WTC11 (cell line): ENCODE measurements at regions not wholly inside any gene's neighbourhood (a gene's known extent, or its start where the extent isn't known, plus 50 kb on each side); places are given as distances from the start of the nearest gene placed in this dataset.

ENCODE experiments used
- ATAC-seq: fragments of 200-7000 bp; cut with Tn5 transposase; 2 replicates; pipeline ENCODE4 v1.10.0; 2021; ENCODE audit warnings: mild to moderate bottlenecking, moderate library complexity
- CTCF ChIA-PET: fragments of 300-600 bp; sonication (Branson Sonifier 250); formaldehyde crosslinking; loops from one replicate; lab custom pipeline; 2021; ENCODE audit warnings: antibody characterized with exemption; lab: Charles Lee
- POLR2A ChIA-PET: fragments of 350-600 bp; sonication (Branson Sonifier 250); formaldehyde crosslinking; loops from one replicate; lab custom pipeline; 2021; ENCODE audit warnings: antibody characterized with exemption; lab: Charles Lee
- DNase-seq: peaks from one replicate; pipeline ENCODE4 v3.0.0; 2021; ENCODE audit warnings: low spot score
- H3K27ac Mint-ChIP-seq: 2 replicates; pipeline ENCODE4 v1.8.0; 2021; ENCODE audit warnings: mixed read lengths
- H3K27me3 Mint-ChIP-seq: 2 replicates; pipeline ENCODE4 v1.8.0; 2021; ENCODE audit warnings: low read depth, mild to moderate bottlenecking, moderate library complexity, mixed read lengths
- H3K36me3 Mint-ChIP-seq: 2 replicates; pipeline ENCODE4 v1.8.0; 2021; ENCODE audit warnings: mixed read lengths
- H3K4me1 Mint-ChIP-seq: 2 replicates; pipeline ENCODE4 v1.8.0; 2022; ENCODE audit warnings: mixed read lengths
- H3K4me3 Mint-ChIP-seq: 2 replicates; pipeline ENCODE4 v1.8.0; 2021; ENCODE audit warnings: mild to moderate bottlenecking, moderate library complexity, mixed read lengths
- H3K9me3 Mint-ChIP-seq: 2 replicates; pipeline ENCODE4 v1.8.0; 2021; ENCODE audit warnings: mixed read lengths
- ATF1 ChIP-seq: sonication (generic); formaldehyde crosslinking; IDR thresholded peaks from 2 replicates; pipeline ENCODE4 v1.8.1; 2023; ENCODE audit warnings: mild to moderate bottlenecking, moderate library complexity, missing genetic modification reagents
- CREB1 ChIP-seq: sonication (generic); formaldehyde crosslinking; IDR thresholded peaks from 2 replicates; pipeline ENCODE4 v1.8.0; 2023; ENCODE audit warnings: mild to moderate bottlenecking, missing genetic modification reagents
- ELF4 ChIP-seq: sonication (generic); formaldehyde crosslinking; IDR thresholded peaks from 2 replicates; pipeline ENCODE4 v1.8.1; 2022; ENCODE audit warnings: low read depth, mild to moderate bottlenecking, moderate library complexity, missing genetic modification reagents
- ETV6 ChIP-seq: sonication (generic); formaldehyde crosslinking; IDR thresholded peaks from 2 replicates; pipeline ENCODE4 v1.8.1; 2022; ENCODE audit warnings: mild to moderate bottlenecking, missing genetic modification reagents
- GABPB1 ChIP-seq: sonication (generic); formaldehyde crosslinking; IDR thresholded peaks from 2 replicates; pipeline ENCODE4 v1.8.1; 2023; ENCODE audit warnings: mild to moderate bottlenecking, missing genetic modification reagents
- GTF2I ChIP-seq: fragments of 250-450 bp; sonication (Bioruptor Pico); conservative IDR thresholded peaks from 2 replicates; pipeline ENCODE4 v1.4.0; 2021; ENCODE audit warnings: mild to moderate bottlenecking
- IRF2 ChIP-seq: sonication (generic); formaldehyde crosslinking; IDR thresholded peaks from 2 replicates; pipeline ENCODE4 v1.8.0; 2022; ENCODE audit warnings: low read depth, missing genetic modification reagents, borderline replicate concordance
- JAZF1 ChIP-seq: fragments of 250-450 bp; sonication (Bioruptor Pico); IDR thresholded peaks from 2 replicates; pipeline ENCODE4 v1.9.0; 2021; ENCODE audit warnings: moderate library complexity, mild to moderate bottlenecking, inconsistent platforms
- MXD4 ChIP-seq: fragments of 250-450 bp; sonication (Bioruptor Pico); IDR thresholded peaks from 2 replicates; pipeline ENCODE4 v1.8.0; 2021; ENCODE audit warnings: mild to moderate bottlenecking, moderate library complexity, borderline replicate concordance
- RELA ChIP-seq: sonication (generic); formaldehyde crosslinking; IDR thresholded peaks from 2 replicates; pipeline ENCODE4 v1.8.1; 2022; ENCODE audit warnings: missing genetic modification reagents, mild to moderate bottlenecking, borderline replicate concordance
- TCF7 ChIP-seq: sonication (generic); formaldehyde crosslinking; IDR thresholded peaks from 2 replicates; pipeline ENCODE4 v1.8.0; 2022; ENCODE audit warnings: mild to moderate bottlenecking, low read depth, missing genetic modification reagents, moderate library complexity
- TP53 ChIP-seq: sonication (generic); formaldehyde crosslinking; IDR thresholded peaks from 2 replicates; pipeline ENCODE4 v1.8.1; 2023; ENCODE audit warnings: mild to moderate bottlenecking, missing genetic modification reagents
- ZNF121 ChIP-seq: sonication (generic); formaldehyde crosslinking; IDR thresholded peaks from 2 replicates; pipeline ENCODE4 v1.8.0; 2023; ENCODE audit warnings: missing genetic modification reagents
- ZNF219 ChIP-seq: sonication (generic); formaldehyde crosslinking; IDR thresholded peaks from 2 replicates; pipeline ENCODE4 v1.8.0; 2023; ENCODE audit warnings: missing genetic modification reagents, mild to moderate bottlenecking, borderline replicate concordance
- ZNF232 ChIP-seq: sonication (generic); formaldehyde crosslinking; IDR thresholded peaks from 2 replicates; pipeline ENCODE4 v1.8.0; 2022; ENCODE audit warnings: mild to moderate bottlenecking, missing genetic modification reagents
- TF ChIP-seq, protein P1 (sequence below): fragments of 250-450 bp; sonication (Bioruptor Pico); IDR thresholded peaks from 2 replicates; pipeline ENCODE4 v1.9.0; 2021; ENCODE audit warnings: moderate library complexity, mild to moderate bottlenecking, inconsistent platforms, borderline replicate concordance
- TF ChIP-seq, protein P2 (sequence below): sonication (generic); formaldehyde crosslinking; IDR thresholded peaks from 2 replicates; pipeline ENCODE4 v1.8.0; 2023; ENCODE audit warnings: missing genetic modification reagents
- TF ChIP-seq, protein P3 (sequence below): sonication (generic); formaldehyde crosslinking; IDR thresholded peaks from 2 replicates; pipeline ENCODE4 v1.8.1; 2022; ENCODE audit warnings: mild to moderate bottlenecking, moderate library complexity, missing genetic modification reagents
- TF ChIP-seq, protein P4 (sequence below): sonication (generic); formaldehyde crosslinking; IDR thresholded peaks from 2 replicates; pipeline ENCODE4 v1.8.1; 2022; ENCODE audit warnings: mild to moderate bottlenecking, missing genetic modification reagents, moderate library complexity, borderline replicate concordance
- TF ChIP-seq, protein P5 (sequence below): sonication (generic); formaldehyde crosslinking; IDR thresholded peaks from 2 replicates; pipeline ENCODE4 v1.8.0; 2022; ENCODE audit warnings: mild to moderate bottlenecking, missing genetic modification reagents
- TF ChIP-seq, protein P6 (sequence below): sonication (generic); formaldehyde crosslinking; IDR thresholded peaks from 2 replicates; pipeline ENCODE4 v1.8.1; 2023; ENCODE audit warnings: mild to moderate bottlenecking, missing genetic modification reagents, moderate library complexity

DNA sequence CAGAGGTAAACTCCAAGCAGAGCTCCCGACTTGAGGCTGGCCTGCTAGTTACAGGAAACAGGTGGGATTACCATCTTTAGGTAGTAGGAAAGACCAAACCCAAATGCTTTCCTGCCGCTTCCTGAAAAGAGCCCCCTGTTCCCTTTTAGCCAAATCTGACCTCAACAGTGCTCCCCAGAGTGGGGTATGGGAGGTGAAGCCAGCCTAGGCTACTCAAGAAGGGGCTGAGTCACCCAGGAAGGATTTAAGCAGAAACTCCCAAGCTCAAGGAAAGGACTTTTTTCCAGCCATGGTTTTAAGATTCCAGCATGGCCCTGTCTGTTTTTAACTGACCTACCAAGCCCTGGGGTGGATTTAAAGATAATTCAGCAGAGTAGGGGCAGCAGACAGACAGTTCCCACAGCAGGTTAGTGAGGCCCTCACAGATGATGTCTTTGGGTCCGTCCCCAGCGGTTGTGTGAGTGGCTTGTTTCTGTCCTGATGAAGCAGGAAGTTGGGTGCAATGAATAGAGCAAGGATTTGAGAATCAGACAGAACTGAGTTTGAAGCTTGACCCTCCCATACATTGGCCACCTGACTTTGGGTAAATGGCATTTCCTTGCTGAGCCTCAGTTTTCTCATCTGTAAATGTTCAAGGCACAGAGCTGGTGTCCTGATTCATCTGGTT, 76.9 kb upstream of the MAFB start:
- CTCF ChIA-PET: interaction anchor here (1.0 to 2.3 kb wide), 4 partner anchors 24 to 180 kb away, joined by 3 to 7 read pairs (median 5); no protein-coding TSS in a partner anchor
- ATAC-seq (no peak), DNase-seq (no peak)
- Mint-ChIP-seq H3K36me3 (no peaks in the 10 kb centered on the region), H3K4me3 (no peak overlapping the region), H3K9me3 (0 out of 2 replicates have a peak, but pooled peaks cover under 1% of the 10 kb centered on the region), H3K27ac (no peak overlapping the region), H3K27me3 (no peaks in the 10 kb centered on the region), H3K4me1 (peaks cover 55% of the 10 kb centered on the region)
- TF ChIP-seq ATF1 (CRISPR knock-in tag) (no peak), TP53 (CRISPR knock-in tag) (no peak), JAZF1 (CRISPR knock-in tag) (no peak), RELA (CRISPR knock-in tag) (no peak), ZNF219 (no peak), TCF7 (no peak), IRF2 (CRISPR knock-in tag) (no peak), MXD4 (CRISPR knock-in tag) (no peak), ELF4 (CRISPR knock-in tag) (no peak), ZNF121 (CRISPR knock-in tag) (no peak), GABPB1 (CRISPR knock-in tag) (no peak), ETV6 (CRISPR knock-in tag) (no peak), CREB1 (no peak)
- TF ChIP-seq, protein P1, sequence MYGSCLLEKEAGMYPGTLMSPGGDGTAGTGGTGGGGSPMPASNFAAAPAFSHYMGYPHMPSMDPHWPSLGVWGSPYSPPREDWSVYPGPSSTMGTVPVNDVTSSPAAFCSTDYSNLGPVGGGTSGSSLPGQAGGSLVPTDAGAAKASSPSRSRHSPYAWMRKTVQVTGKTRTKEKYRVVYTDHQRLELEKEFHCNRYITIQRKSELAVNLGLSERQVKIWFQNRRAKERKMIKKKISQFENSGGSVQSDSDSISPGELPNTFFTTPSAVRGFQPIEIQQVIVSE (CRISPR knock-in tag): no peak
- TF ChIP-seq, protein P2, sequence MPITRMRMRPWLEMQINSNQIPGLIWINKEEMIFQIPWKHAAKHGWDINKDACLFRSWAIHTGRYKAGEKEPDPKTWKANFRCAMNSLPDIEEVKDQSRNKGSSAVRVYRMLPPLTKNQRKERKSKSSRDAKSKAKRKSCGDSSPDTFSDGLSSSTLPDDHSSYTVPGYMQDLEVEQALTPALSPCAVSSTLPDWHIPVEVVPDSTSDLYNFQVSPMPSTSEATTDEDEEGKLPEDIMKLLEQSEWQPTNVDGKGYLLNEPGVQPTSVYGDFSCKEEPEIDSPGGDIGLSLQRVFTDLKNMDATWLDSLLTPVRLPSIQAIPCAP: no peak
- TF ChIP-seq, protein P3, sequence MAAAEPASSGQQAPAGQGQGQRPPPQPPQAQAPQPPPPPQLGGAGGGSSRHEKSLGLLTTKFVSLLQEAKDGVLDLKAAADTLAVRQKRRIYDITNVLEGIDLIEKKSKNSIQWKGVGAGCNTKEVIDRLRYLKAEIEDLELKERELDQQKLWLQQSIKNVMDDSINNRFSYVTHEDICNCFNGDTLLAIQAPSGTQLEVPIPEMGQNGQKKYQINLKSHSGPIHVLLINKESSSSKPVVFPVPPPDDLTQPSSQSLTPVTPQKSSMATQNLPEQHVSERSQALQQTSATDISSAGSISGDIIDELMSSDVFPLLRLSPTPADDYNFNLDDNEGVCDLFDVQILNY (CRISPR knock-in tag): no peak
- TF ChIP-seq, protein P4, sequence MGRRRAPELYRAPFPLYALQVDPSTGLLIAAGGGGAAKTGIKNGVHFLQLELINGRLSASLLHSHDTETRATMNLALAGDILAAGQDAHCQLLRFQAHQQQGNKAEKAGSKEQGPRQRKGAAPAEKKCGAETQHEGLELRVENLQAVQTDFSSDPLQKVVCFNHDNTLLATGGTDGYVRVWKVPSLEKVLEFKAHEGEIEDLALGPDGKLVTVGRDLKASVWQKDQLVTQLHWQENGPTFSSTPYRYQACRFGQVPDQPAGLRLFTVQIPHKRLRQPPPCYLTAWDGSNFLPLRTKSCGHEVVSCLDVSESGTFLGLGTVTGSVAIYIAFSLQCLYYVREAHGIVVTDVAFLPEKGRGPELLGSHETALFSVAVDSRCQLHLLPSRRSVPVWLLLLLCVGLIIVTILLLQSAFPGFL (CRISPR knock-in tag): no peak
- TF ChIP-seq, protein P5, sequence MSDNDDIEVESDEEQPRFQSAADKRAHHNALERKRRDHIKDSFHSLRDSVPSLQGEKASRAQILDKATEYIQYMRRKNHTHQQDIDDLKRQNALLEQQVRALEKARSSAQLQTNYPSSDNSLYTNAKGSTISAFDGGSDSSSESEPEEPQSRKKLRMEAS (CRISPR knock-in tag): no peak
- POLR2A ChIA-PET: no interaction called here

DNA sequence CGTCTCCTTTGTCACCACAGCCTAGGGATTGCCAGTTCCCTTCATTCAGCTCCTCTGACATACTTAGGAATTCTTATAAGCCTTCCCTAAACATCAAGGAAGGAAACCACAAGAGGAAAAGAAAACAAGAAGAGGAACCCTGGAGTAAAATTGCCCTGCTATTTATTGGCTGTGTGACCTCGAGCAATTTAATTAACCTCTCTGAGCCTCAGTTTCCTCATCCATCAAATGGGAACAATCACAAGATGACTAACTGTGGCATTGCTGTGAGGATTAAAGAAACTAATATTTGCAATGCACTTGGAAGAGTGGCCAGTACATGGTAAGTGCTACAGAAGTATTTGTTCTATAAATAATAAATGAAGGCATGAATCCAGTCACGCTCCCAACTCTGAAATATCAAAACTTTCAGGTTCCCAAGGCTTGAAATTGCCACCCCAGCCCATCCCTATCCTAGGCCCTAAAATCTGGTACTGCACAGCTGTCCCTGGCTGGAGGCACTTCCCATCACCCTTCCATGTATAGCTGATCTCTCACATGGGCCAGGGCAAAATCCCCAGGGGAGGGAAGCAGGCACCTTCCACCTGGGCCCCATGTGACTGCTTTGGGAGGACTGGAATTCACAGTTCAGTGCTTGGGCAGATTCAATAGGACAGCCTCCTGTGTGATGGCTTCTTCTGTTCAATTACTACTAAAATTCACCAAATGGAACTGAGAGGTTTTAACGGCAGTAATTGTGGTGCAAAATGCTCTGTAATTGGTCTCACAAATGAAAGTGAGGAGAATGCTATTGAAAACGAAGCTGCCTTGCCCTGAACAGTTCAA, 78.0 kb upstream of the MAFB start:
- H3K36me3 Mint-ChIP-seq: no peaks in the 10 kb centered on the region
- no peak for DNase-seq
- TF ChIP-seq GTF2I (CRISPR knock-in tag): no peak
- no peak for TF ChIP-seq ZNF232
- TF ChIP-seq, protein P6, sequence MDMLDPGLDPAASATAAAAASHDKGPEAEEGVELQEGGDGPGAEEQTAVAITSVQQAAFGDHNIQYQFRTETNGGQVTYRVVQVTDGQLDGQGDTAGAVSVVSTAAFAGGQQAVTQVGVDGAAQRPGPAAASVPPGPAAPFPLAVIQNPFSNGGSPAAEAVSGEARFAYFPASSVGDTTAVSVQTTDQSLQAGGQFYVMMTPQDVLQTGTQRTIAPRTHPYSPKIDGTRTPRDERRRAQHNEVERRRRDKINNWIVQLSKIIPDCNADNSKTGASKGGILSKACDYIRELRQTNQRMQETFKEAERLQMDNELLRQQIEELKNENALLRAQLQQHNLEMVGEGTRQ (CRISPR knock-in tag): peak; percentile 33; the same call in 1 of the 2 replicates
- no peaks in the 10 kb centered on the region for H3K27me3 Mint-ChIP-seq
- POLR2A ChIA-PET: no interaction called here
- H3K9me3 Mint-ChIP-seq: no peaks in the 10 kb centered on the region
- H3K4me1 Mint-ChIP-seq: peaks cover 52% of the 10 kb centered on the region
- CTCF ChIA-PET: interaction anchor here (1.1 kb wide), 1 partner anchor 26 kb away, joined by 3 read pairs; no protein-coding TSS in a partner anchor
- H3K4me3 Mint-ChIP-seq: no peak overlapping the region
- peak; percentile 37 for ATAC-seq
- no peak overlapping the region for H3K27ac Mint-ChIP-seq
